HT1080 (cell line): ENCODE measurements at regions not wholly inside any gene's neighbourhood (a gene's known extent, or its start where the extent isn't known, plus 50 kb on each side); places are given as distances from the start of the nearest gene placed in this dataset.
"Not testable (repeated sequence)": the region's sequence is repeated elsewhere in the genome, so short reads cannot be mapped to it uniquely, and the experiment has no call there.

Source experiments
- DNase-seq: peaks from one replicate; pipeline ENCODE4 v3.0.0-alpha.2; 2015; ENCODE audit warnings: low read depth

DNA sequence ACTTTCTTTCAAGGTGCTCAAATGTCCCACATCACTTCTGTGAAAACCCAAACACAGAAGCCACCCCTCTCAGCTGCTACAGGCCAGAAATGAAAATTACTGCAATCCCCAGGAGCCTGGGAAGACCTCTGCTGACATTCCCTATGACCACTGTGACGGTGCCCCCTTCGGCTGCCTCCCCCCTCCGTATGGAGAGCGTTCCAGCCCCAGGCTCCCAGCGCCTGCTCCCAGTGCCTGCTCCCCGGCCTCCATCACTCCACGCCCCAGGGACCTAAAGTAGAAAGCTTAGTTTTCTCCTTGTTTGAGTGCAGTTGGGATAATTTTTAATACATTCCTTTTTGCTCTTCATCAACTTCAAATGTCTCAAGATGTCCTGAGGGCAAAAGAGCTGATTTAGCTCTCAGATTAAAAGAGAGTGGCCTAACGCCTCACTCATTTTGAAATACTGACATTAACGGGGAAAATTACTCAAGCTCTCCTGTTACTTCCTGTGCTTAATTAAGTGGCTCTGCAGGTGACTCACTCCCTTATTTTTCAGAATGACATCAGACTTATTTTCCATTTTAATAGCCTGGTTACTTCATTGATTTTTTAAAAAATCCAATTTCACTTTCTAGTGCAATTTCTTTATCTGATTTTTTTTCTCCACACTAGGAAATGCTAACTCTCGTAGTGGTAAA is 112.8 kb upstream of the PLGLB2 start:
- DNase-seq = not testable (repeated sequence)

DNA sequence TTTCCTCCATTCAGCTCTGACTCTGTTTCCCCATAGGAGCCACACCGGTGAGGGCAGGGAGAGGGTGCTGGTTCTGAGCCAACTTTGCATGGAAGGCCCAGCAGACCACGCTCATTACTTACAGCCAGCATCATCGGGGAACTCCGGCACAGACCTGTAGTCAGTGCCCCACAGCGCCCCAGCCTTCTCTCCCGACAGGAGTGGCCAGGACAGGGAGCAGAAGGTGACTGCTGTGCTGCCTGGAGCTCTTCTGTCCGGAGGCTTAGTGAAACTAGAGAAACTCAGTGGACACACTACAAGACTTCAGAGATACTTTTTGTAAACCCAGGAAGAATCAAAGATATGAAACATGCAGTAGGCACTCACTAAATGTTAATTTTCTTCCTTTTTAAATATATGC is 111.6 kb upstream of the PLGLB2 start:
- not testable (repeated sequence) for DNase-seq

DNA sequence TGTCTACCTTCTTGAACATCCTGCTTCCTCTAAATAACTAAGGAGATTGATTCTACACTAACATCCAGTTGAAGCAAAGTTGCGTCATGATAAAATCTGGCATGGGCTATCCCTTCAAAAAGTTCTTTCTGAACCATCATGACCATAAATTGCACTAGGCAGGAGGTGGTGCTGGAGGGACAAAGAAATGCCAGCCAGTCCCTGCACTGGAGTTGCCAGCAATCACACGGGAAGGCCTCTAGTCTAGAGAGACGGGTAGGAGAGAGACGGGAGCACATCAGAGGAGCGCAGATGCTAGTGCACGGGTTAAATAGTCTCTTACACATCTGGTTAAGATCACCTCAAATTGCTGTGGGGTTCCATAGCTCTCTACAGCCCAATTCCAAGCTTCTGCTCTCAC is 111.2 kb upstream of the PLGLB2 start:
- not testable (repeated sequence) for DNase-seq

DNA sequence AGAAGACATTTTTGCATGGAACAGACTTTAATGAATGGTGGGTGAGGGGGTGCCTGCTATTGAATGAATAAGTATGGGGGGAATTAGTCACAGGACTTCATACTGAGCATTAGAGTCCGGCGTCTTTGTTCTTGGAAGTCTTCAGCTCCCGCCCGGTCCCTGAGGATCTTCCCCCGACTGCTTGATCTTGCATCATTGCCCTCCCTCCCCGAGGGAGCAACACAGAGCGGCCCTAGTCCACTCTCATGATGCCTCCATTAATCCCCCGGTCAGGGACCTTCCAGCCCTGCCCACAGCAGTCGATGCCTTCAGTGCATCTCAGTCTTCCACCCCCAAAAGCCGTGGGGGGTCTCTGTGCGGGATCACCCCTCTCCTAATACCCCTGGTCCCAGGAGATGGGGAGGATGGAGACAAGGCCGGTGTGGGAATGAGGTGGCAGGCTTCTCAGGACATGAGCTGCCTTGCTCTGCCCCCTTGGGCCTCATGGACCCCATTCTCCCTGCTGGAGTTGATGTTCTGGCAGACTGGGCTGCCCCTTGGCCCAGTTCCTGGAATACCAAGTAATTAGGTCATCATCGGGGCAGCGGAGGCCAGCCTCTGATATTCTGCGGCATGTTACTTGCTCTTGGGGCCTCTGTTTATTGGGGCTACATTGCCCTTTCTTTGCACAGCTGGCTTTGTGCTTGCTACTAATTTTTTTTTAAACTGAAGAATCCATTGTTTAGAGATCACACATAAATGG is 110.5 kb upstream of the PLGLB2 start:
- not testable (repeated sequence) for DNase-seq

DNA sequence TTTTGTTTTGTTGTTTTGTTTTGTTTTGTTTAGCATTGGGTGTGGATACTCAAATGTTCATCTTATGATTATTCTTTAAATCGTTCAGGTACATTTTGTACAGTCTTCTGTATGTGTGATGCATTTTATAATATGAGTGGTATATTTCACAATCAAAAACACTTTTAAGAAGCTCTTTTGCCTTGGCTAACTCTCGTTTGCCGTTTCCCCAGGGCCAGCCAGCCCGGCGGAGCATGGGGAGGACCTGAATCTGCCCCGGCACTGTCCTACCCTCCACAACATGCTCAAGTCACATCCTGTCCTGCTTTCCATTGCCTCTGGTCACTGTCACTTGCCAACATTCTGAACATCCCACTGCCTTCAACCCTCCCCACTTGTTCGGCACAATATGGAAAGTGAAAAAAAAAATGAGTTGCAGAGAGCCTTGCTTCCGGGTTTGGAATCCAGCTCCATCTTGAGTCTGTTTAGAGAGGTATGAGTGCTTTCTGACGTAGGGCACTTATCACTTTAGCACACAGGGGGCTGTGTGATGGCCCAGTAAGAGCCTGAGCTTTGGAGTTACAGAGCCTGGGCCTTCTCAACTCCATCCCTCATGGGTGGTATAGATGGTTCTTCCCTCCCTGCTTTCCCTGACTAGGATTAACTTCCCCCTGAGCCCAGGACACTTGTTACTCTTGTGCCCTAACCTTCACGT is 109.6 kb upstream of the PLGLB2 start:
- not testable (repeated sequence) for DNase-seq

DNA sequence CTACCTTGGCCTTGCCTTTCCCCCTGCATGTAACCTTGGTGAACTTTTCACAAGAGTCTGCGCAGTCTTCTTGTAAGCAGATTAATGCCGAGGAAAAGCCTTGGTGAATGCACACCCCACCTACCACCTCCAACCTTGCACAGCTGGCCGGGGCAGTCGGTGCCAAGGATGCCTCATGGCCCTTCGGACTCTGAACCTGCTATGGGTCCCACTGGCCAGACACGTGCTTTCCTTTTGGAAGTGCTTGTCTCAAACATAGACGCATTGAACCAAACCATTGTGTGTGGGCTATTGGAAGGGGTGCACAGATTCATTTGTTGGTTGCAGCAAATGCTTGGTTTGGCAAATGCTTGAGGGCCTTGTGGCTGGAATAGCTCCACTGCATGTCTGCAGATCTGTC is 109.0 kb upstream of the PLGLB2 start:
- DNase-seq = not testable (repeated sequence)

DNA sequence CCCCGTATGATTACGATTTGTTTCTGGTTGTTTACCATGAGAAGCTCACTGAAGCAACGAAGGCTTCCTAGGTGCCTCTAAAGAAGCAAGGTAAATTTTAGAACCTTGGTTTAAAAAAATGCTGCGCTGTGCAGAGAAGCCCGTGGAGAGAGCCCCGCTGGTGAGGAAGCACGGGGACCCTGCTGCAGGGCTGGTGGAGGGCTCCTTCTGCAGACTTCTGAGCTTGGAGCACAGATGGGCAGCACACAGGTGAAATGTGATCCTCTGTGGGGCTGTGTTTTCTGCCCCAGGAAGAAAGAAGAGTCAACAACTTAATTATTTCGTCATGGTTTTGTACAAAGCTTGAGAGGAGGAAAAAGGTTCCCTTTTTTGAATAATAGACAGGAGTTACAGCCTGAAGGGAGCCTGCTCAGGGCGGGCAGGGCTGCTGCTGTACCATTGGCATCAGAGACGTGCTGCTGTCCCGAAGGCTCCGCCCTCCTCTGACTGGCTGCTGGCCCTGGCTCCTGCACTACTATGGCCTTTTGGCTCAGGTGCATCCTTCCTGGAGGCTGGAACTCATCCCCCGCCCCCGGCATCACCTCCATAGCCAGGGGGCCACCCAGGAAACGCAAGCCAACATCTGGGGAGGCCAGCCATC is 108.0 kb upstream of the PLGLB2 start:
- DNase-seq = not testable (repeated sequence)

DNA sequence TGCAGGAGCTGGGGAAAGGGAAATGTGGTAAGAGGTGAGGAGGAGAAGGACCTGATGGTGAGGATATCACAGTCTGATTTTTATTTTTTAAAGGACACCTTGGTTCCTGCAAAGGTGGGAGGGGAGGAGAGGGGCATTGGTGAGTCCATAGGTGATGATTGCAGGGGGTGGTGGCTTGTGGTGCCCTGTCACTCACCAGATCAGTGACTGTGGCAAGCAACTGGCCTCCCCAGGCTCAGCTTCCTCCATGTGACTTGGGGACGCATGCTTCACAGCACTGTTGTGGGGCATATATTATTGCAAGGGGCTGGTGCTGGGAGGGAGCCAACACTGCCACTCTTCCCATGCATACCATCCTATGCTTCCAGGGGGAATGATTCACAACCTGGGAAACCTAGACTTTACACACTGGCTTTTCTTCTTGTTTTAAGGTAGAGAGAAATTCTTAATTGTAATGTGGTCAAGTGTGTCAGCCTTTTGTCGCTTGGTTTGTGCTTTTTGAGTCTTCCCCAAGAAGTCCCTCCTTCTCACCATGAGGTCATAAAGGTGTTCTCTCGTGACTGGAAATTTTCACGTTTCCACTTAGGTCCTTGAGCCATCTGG is 106.8 kb upstream of the PLGLB2 start:
- peak; percentile 48 for DNase-seq

DNA sequence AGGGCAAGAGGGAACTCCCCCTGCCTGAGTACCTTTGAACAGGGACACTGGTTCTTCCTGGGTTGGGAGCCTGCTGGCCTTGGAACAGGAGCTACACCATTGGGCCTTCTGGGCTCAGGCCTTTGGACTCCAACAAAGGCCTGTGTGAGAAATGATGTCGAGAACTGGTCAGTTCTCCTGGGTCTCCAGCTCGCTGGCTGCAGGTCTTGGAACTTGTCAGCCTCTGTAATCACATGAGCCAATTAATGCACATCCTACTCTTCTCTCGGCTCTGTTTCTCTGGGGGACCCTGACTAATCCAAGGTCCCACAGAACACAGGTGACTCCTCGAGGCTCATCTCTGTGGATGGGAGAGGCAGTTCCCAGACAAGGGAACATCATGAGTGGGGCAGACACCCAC is 104.7 kb upstream of the PLGLB2 start:
- DNase-seq = not testable (repeated sequence)

DNA sequence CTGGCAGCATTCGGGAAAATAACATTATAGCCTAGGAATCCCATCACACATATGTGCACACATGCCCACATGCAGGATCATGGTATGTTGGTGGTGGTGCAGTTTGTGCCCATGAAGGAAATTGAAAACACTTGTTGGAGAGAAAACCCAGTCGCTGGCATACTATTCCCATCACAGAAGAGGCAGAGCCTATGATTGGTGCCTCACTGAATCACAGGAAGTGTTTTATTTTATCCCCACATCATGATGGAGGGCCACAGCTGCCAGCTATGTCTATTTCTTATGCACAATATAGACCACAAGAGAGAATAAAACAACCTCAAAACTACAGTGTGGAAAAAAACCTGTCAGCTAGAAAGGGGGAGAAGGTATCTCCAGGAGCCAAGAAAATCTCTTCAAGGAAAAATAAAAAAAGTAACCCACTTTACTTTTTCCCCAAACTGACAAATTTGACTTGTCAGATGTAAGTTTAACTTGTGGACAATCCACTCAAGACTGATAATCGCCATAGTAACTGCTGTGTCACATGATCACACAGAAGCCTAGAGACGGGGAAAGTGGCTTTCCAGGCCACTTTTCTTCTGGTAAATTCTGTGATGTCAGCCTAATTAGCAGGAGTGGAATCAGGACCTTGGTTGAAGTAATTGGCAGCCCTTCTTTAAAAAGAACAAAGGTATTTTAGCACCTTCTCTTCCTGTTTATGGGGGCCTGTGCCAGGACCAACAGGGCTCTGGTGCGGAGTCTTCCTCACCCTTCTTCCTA is 100.0 kb upstream of the PLGLB2 start:
- not testable (repeated sequence) for DNase-seq

DNA sequence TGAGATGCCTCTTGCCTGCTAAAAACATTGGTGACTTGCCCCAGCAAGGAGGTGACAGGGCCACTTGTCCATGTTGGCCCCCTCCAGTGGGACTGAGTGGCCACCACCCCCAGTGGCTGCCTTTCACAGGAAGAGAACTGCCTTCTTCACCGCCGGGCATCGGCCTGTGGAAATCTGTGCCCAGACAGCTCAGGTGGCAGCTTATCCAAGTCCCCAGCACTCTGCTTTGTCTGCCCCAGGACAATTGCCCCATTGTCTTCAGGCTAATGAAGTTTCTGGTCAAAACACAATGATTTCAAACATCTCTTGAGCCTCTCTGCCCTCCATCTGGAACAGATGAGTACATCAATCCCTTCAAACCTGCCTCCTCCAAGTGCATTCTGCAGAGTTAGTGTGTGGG is 99.1 kb upstream of the PLGLB2 start:
- DNase-seq = not testable (repeated sequence)

DNA sequence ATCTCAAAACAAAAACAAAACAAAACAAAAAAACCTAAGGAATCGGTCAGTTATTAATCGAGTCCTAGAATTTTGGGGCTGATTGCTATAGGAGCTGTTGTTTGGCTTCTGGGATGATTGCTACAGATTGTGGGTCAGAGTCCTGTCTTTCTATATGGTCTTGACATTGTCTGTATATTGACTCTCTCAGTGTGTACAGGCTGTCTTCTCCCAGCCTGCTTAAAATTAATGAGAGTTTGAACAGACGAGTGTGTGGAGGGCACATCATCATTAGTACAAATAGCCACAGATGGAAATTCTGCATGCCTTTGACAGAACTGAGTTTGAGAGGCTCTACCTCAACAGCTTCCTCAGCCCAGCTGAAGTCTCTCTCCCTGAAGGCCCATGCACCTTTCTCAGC is 98.0 kb upstream of the PLGLB2 start:
- not testable (repeated sequence) for DNase-seq

DNA sequence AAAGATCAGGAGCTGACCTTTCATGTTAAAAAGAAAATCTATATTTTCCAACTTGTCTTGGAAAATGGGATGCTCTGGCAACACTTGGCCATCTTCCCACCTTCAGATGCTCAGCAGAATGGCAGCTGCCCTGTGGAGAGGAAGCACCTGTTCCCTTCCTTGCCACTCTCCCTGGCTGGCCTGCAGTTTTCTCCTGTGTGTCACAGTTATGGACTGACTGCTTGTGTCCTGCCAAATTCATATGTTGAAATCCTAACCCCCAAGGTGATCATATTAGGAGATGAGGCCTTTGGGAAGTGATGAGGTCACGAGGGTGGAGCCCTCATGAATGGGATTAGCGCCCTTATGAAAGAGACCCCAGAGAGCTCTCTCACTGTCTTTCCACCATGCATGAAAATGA is 97.0 kb upstream of the PLGLB2 start:
- DNase-seq = not testable (repeated sequence)

DNA sequence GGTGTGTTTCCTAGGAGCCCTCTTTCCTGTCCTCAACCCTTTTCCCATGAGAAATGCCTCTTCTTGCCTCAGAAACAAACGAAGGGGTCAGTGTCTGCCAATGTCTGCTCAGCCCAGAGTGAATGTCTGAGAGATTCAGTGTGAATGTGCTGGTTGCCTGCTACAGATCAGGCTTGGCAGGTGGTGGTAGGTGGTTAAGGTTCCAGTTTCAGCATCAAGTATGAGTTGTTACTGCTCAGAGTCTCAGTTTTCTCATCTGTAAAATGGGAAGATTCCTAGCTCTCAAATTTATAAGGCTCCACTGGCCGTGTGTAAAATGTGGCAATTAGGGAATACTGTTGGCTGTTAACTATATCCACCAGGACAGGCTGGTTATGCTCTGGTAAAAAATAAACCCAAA is 96.3 kb upstream of the PLGLB2 start:
- not testable (repeated sequence) for DNase-seq

DNA sequence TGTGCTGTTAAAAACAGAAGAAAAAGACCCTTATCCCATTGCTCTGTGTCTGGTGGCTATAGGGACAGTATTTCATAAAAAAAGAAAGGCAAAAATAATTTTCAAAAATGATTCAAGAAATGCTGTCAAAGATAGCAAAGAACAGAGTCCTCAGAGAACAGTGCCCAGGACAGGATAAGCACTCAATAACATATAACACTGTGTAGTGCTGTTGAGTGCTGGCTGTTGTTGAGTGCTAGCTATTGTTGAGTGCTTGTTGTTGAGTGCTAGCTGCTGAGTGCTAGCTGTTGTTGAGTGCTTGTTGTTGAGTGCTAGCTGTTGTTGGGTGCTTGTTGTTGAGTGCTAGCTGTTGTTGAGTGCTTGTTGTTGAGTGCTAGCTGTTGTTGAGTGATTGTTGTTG is 94.5 kb upstream of the PLGLB2 start:
- DNase-seq = not testable (repeated sequence)

DNA sequence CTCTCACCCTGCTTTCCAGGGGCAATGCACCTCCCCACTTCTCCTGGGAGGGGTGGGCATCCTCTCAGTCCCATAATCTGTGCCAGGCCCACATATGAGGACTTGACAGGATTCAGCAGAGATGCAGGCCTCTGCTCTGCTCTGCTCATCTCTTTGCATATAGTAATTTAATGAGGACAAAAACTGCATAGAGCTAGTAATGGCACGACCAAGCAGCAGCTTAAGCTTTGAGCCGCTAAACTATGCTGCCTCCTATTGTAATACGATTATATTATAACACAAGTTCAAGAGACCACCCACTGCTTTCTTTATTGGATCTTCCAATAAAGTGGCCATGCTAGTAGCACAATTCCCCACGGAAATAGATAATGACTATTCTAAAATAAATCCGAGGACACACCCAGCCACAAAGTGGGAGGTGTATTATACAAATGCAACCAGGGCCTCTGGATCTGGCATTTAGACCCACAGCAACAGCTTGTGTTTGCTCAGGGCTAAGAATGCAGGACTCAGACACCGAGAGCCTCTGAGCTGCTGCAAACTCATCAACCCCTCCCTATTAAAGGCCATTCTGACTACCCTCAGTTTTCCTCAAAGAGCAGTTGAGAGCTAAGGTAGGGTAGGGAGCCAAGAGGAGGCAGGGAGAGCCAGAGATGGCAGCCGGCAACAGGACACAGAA is 93.6 kb upstream of the PLGLB2 start:
- not testable (repeated sequence) for DNase-seq

DNA sequence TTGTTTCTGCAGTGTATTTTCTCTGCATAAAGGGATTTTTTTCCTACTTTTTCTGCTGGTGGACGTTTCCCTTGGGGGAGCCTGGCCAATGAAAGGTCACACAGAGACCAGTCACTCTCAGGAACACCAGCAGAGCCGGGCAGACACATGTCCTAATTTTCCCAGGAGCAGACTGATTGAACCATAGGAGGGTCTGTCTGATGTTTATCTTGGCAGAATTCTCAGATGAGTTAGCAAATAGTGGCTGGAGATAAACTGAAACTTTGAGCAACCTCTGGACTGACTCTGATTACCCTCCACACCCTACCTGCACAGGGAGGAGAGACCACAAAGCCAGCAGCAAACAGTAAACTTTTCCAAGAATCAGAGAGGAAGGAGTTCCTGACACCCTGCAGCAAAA is 90.0 kb upstream of the PLGLB2 start:
- not testable (repeated sequence) for DNase-seq

DNA sequence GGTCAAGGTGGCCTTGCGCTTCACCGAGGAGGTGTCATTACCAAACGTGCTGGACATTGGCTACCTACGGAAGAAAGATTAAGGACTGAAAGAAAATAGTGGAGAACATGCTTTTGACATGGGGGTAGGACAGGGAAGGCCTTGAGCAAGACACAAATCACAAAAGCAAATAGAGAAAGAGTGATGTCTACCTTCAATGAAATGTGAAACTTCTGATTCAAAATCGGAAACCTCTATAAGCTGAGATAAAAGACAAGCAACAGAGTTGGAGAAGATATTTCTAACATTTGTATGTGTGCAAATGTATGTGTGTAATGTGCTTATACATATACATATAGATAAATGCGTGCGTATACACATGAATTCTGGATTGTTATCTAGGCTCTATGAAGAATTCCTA is 89.5 kb upstream of the PLGLB2 start:
- DNase-seq = not testable (repeated sequence)

DNA sequence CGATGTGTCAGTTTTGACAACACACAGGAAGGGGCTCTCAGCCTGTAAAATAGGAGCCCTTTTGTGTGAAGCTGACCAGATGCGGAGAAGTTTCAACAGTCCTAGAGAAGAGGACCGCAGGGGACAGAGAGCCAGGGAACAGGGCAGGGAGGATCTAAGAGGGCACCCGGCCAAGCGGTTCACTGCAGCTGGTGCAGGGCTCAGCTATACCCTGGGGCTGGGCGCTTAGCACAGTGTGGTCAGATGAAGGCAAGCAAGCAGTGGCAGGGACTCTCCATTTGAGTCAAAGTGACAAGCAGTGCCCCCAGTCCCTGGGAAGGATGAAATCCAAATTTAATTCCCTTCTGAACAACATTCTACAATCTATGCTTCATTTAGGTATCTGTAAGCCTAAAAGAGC is 88.9 kb upstream of the PLGLB2 start:
- DNase-seq = not testable (repeated sequence)

DNA sequence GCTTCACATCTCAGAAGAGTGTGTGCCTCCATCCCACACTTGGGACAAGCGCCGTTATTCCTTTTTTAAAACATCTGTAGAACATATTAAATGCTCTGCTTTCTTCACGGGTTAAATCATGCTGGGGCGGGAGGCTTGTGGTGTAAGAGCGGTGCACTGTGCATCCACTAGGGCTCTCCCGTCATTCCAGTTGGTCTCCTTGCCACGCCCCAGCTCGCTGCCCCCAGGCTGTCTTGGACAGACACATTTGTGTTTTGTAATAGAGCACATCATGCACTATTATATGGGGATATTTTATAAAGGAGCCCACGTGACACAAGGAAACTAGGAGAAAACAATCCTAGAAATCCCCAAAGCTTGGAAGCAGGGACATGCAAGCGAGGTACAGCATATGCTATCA is 87.7 kb upstream of the PLGLB2 start:
- DNase-seq = not testable (repeated sequence)
